ENCODE measurements at regions not wholly inside any gene's neighbourhood (a gene's known extent, or its start where the extent isn't known, plus 50 kb on each side); places are given as distances from the start of the nearest gene placed in this dataset.
A peak's percentile ranks its signal among the peaks of the same experiment; 100 is the strongest.
"Not testable (repeated sequence)": the region's sequence is repeated elsewhere in the genome, so short reads cannot be mapped to it uniquely, and the experiment has no call there.

DNA sequence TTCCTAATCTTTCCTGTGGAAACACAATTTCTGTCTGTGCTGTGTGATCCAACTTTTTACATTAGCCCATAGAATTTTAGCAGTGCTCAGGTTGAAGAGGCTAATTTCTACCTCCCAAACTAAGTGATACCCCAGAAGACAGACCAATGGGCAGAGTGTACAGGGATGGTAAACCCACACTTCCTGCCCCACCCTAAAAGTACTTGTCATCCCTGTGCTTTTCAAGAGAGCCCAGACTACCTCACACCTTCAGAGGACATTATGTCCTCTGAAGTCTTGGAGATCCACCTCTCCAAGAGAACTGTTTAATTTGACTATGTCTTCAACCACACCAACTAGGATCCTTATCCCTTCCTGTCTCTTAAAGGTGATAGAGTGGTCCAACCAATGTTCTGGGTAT, 82.0 kb upstream of the ACSL1 start:
- DNase-seq: no peak

DNA sequence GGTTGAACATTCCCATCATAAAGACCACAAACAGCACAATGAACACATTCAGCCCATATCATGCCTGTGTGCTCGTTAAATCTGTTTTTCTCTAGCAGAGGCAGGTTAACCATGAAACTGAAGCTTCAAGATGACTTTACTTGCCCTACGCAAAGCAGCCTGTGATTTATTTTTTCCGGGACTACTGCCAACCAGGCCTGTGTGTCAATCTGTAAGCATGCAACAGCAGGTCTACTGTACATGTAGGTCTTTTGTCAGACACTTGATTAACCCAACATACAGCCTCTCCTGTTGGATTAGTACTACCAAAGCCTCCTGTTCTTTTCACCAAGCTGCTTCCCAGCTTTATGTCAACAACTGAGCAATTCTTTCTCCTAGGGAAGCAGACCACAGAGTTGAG, 85.5 kb upstream of the ACSL1 start:
- peak; percentile 11 for DNase-seq

DNA sequence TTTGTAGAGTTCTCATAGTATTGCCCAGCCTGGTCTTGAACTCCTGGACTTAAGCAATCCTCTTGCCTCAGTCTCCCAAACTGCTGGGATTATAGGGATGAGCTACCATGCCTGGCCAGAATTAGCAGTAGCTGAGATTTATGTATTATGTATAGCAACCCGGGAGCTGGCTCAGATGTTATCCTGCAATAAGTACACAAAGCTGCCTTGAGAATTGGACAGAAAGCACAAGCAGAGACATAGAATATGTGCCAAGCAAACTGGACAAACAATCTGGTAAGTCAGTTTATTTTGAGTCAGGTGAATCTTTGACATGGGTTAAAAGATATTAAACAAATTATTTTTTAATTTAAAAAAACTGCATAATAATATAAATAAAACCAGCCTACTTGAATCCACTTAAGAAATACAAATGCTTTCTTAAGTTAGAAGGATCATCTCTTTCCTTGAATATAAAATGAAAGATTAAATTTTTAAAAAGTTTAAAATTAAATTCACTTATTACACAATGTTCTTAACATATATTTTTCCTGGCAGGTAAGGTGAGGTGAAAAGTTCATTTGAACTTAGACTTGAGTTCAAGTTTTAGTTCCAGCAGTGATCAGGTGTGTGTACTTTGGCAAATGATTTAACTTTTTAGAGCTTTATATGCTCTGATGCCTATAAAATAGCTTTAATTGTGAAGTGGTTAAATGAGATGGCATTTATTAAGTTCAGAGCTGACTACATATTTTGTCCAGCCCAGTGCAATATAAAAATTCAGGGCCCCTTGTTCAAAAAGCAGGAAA, 87.8 kb upstream of the ACSL1 start:
- DNase-seq: no peak

DNA sequence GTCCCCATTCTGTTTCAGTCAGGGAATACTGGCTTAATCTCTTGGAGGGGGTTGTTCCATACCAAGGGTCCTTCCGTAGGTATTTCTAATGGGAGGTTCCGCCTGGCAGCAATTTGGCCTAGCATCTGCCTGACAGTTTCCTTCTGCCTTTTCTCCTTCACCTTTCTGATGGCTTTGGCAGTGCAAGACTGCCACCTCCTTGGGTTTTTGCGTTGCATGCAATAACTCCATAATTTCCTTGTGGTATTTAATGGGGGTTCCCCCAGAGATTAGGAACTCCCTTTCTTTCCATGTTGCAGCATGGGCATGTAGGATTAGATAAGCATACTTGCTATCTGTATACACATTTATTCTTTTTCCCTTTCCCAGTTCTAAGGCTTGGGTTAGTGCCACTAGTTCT, 93.0 kb upstream of the ACSL1 start:
- DNase-seq: not testable (repeated sequence)

DNA sequence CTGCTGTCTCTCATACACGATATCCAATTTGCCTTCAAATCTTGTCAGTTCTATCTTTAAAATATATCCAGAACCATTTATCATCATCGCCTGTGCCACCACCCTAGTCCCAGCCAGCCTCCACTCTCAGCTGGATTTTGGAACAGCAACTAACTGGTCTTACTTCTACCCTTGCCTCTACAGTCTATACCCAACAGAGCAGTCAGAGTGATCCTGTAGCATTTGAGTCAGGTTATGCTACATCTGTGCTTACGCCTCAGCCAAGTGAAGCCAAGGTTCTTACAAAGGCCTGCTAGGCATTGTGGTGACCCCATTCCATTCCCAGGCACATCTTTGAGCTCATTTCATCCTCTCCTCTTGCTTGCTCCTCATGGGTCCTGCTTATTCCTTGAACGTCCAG, 95.7 kb upstream of the ACSL1 start:
- DNase-seq: no peak

DNA sequence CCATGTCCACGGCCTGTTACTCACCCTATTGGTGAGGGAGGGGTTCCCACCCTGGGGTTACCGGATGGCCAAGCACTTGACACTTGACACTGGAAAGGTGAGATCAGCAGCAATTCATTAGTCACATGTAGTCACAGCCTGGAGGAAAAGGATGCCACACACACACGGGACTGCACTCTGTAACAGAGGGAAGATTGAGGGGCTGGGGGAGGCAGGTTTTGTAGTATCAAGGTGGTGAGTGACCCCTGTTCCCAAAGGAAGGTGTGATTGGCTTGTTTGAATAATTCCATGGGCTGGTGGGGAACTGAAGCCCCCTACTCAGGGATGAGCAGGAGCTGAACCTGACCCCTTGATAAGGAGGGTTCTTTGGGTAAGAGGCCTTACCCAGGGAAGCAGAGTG, 96.0 kb upstream of the HELT start:
- no peak for DNase-seq

DNA sequence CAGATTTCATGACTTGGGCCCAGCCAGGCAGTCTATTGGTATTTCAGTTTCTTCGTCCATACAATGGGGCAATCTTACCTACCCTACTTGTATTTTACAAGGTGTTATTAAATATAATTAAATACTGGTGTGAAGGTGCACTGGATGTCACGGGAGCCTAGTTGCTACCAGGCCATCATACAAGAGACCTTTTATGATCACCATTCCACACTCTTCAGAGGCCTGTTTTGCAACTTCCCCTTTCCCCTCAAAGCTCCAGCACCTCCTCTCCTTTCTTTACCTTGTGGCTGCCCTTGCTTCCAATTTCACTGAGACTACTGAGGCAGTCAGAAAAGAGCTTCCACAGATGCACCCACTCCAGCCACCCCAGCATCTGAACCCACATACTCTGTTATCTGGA, 93.8 kb upstream of the HELT start:
- no peak for DNase-seq

DNA sequence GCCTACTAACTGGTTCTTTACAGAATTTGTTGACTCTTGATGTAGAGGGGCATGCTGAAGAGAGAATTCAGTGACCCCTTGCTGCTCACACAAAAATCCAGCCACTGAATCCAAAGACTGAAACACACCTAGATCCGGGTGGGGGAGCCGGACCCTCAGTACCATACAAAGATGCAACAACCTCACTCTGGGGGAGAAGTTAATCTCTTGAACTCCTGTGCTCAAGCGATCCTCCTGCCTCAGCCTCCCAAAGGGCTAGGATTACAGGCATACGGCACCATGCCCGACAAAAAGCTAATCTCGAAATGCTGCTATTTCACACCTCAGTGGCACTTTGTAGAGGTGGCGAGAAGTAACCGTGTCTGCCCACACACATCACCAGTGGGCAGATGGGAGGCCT, 88.8 kb upstream of the HELT start:
- DNase-seq: no peak

DNA sequence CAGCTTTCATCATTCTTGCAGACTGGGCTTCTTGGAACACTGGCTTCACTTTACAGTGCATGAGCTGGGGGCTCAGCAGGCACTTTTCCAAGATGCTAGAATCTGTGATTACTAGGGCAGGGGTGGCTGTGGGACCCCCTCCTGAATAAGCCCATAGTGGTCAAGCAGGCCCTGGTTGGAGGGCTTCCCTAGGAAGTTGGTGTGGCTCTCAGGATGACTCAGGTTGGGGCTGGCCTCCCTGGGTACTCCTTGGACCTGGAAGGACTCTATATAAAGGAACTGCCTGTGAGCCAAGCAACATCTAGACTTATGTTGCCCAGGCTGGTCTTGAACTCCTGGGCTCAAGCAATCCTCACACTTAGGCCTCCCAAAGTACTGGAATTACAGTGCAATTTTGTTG, 88.3 kb upstream of the HELT start:
- no peak for DNase-seq

DNA sequence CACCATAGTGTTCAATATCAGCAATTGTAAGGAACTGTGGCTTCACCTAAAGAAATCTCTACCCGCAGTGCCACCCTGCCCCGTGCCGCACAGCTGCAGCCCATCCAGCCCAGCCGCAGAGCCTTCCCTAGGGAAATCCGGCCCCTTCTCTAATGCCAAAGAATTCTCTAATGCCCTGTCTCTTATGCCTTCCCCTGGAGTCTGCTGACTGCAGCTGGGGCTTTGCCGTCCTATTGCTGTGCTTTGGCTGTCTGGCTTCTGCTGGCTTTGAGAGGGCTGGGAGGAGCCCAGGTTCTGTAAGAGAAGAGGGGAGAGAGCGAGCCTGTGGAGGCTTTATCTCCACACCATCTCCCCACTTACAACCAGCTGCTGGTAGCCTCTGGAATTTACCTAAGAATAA, 85.9 kb upstream of the HELT start:
- no peak for DNase-seq

DNA sequence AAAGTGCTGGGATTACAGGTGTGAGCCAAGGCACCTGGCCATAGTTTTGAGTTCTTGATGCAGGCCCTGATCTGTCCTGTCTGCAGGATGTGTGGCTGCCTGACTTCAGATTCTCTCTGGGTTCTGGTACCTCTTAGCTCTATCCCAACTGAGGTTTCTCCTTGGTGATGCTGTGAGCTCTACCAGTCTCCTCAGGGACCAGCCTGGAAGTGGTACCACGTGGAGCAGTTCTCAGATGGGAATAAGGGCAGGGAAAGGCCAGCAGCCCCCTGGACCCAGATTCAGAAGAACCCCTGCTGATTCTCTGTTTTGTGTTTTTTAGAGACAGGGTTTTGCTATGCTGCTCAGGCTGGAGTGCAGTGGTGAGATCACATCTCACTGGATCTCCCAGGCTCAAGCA, 85.0 kb upstream of the HELT start:
- DNase-seq: no peak

DNA sequence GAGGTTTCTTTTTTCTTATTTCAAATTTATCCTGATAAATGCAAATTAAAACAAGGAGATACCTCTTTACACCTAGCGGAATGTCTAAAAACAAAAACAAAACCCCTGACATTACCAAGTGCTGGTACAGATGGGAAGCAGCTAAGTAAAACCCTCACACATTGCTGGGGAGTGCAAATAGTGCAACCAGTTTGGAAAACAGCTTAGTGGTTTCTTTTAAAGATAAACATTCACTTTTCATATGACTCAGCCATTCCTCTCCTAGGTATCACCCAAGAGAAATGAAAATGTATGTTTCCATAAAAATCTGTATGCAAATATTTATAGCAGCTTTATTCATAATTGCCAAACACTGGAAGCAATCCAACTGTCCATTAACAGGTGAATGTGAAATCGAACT, 84.1 kb upstream of the HELT start:
- DNase-seq: no peak

DNA sequence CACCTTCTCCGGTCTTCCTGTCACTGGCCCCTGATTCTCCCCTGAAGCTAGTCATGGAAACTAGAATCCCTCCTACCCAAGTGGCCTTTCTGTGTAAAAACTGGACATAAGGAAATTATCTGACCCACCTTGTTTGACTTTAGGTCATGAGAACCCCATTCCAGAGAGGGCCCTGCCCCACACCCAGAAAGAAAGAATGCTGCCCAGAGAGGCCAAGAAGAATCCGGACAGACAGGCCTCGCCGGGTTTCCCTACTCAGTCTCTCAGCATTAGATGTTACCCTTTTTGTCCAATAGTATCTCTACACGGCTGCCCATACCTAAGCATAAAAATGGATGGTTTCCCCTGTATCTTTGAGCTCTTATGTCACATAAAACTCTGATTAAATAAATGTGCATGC, 83.3 kb upstream of the HELT start:
- no peak for DNase-seq

DNA sequence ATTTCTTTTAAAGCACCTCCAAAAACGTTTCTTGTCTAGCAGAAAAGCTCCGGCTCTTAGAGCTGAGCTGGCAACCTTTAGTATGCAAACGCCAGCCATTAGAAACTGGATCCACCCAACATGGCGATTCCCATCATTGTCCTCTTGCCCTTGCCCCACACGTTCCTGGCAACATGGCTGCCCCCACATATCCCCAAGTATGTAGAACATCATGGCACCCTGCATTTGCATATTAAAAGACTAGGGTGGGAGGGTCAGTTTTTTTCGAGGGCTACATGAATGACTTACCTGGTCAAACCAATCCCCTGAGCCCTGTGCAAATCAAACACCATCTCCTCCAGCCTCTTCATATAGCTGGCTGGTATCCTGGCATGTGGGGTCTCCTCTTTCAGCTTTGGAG, 82.2 kb upstream of the HELT start:
- no peak for DNase-seq

DNA sequence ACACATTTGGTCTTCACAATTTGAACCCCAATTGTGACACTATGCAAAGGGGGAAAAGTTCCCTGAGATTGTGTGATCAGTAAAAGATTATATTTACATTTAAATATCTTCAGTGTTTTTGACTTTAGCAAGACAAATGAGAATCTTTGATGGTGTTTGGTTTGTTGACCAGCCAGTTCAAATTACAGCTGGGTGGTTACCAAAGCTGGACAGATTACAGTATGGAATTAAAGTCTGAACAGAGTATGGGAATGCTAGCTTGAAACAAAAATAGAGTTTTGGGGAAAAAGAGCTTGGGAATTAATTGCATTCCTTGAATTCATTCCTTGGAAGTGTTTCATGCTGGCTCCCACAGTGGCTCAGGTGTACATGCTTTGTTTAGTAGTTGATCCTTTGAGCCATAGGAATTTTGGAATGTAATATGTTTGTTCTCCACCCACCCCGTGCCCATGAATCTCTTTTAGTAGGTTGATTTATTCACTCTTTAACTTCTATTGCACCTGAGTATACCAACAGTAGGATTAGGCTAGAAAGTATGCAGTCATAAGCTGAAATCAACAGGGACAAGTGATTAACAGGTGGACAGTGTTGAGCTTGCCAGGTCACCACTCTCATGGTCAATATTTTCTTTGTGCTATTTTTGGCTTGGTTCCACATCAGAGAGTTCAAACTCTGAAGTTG, 81.1 kb upstream of the HELT start:
- DNase-seq: no peak

DNA sequence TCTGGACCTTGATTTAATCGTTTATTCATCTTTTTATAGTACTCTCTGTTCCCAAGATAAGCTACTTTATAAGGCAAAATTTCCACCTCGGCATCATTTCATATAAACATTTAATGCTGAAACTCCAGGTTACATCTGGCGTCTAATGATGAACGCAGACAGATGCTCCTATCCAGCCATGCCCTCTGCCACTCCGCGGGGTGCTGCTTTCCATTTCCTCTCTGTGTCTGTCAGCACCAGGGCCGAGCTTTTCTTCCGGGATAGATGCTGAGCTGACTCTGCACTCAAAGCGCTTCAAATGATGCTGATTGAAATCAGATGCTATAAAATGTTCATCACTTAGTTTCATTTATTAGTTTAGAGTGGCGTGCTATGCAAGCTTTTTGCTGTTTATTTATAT, 80.5 kb upstream of the HELT start:
- DNase-seq: no peak

DNA sequence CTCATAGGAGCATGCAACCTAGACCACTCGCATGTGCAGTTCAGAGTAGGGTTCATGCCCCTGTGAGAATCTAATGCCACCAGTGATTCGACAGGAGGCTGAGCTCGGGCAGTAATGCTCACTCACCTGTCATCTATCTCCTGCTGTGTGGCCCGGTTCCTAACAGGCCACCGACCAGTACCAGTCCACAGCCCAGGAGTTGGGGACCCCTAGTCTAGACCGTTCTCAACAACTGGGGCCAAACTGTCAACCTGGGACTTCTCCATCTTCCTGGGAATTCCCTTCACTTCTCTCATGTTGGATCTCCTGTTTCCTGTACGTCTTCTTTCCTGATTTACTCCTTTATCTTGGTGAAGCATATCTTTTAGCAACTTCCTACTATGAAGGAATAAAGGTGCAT, 79.4 kb upstream of the HELT start:
- DNase-seq: no peak

DNA sequence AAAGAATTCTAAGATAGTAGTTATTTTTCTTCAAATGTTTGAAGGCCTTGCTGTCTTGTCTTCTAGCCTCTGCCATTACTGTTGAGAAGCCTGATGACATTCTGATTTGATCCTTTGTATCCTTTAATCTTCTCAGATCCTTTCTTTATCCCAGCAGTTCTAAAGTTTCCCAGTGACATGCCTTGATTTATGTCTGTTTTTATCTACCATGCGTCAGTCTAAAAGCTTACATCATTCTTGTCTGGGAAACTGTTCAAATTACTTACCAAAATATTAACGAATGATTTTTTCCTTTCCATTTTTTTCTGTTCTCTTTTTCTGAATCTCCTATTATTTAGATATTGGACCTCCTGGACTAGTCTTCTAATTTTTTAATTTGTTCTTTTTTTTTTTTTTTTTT, 78.3 kb upstream of the HELT start:
- no peak for DNase-seq

DNA sequence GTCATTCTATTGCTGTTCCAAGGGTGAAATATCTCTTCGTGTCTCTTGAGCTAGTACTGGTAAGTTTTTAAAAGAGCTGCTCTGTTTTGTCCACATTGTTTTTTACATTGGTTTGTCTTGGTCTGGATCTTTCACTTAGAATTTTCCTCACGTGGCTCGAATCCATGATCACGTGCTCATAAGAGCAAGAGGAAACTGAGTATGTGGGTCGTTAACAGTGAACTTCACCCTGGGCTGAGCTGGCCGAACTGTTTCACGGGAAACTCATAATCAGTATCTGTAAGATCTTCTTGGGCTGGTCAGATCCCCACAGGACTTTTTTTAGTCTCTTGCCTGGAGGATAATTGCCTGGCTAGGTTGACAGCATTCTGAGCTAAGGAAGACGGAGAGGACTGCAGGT, 77.8 kb upstream of the HELT start:
- no peak for DNase-seq

DNA sequence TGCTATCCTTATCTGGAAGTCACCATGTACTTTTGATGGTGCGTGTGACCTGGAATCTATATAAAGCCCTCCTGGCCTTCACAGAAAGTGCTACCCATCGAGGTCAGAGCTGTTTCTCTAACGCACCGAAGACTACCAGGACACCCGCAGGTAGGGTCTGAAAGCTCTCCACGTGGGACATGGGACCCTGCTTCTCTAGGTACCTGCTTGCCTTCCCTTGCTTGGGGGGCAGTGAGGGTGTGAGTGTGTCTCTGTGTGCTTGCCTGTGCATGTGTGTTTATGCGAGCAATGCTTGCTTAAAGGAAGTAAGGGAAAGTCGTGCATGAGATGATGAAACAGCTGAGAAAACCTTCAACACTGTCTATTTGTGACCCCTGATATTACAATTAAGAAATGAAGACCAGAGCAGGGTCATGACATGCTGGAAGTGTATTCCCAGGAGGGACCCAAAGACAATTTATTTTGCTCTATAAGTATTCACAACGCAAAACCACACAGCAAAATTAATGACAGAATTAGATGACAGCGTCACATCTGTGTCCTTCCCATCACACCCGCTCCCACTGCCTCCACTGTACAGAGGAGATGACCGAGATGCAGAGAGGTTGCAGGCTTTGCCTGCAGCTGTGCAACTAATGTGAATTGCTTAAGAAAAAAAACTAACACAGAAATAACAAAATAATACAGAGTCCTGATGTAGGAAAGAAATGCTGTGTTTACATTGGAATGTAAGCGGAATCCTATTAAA, 76.4 kb upstream of the HELT start:
- DNase-seq: no peak

DNA sequence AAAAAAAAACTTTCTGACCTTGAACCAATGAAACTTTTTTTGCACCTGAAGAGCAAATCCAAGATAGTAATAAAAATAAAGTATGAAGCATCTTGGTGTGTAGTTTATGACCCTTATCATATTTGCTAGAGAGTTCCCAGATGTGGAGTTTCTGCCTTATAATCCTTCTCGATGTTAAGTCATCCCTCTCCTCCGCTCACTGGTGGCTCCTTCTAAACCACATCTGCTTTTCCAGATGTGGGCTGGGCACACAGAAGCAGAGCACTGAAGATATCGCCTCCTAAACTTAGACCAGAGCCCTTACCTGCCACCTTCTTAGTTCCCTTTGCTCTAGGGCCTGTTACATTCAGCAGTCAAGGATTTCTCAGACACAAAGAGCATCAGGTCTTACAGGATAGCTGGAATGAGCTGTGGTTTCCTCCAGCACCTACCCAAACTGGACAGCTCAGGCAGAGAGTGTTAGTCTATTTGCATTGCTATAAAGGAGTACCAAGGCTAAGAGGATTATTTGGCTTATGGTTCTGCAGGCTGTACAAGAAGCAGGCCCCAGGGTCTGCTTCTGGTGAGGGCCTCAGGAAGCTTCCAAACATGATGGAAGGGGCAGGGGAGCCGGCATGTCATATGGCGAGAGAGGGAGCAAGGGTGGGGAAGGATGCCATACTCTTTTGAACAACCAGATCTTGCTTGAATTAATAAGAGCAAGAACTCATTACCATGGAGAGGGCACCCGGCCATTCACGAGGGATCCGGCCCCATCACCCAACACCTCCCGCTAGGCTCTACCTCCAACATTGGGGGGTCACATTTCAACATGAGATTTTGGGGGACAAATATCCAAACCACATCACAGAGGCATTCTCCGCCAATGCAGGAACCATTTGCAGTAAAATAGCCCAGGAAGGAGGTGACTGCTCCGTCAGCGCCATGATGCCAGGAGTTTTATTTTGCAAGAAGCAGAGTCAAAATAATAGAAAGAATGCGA, 75.6 kb upstream of the HELT start:
- DNase-seq: no peak

DNA sequence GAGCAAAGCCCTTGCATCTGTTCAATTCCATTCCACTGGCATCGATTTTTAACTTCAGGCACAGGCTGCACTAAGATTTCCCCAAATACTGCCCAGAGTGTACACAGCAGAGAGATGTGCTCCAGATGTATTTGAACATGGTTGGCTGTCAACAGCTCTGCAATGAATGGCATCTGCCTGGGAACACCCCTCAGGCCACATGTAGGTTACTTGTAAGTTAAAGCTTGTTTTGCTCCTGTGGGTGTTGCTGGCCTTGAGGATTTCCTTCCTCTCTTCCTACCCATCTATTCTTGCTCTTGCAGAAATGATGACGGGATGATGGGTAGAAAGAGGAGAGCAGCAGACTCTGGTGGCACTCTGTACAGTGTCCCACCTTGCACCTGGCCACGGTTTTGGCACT, 69.3 kb upstream of the HELT start:
- no peak for DNase-seq

Measured in NCI-H1105 treated with DMSO at 0.1 percent for 48 hours (cell line).